ENCODE measurements at regions not wholly inside any gene's neighbourhood (a gene's known extent, or its start where the extent isn't known, plus 50 kb on each side); places are given as distances from the start of the nearest gene placed in this dataset.

DNA sequence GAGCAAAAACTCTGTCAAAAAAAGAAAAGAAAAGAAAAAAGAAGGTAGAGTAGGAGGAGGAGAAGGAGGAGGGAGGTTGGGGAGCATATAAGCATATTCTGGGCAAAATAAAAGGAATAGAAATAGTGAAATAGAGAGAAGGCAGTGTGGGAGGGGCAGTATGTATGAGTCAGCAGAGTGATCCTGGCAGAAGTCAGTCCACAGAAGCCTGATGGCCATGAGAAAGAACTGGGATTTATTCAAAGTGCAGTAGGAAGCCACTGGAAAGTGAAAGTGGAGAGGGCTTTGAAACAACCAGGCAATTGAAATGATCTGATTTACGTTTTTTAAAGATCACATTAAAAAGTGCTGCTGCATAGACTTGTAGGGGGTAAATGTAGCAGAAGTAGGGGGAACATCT is 368.6 kb upstream of the USP15 start:
- TF ChIP-seq REST (tag by site-specific recombination; IDR thresholded peaks at IDR 0.05) (no peak), ZNF423 (tag by site-specific recombination; IDR thresholded peaks at IDR 0.05) (no peak), ZNF555 (tag by site-specific recombination; conservative IDR thresholded peaks at IDR 0.05) (no peak), ZNF791 (tag by site-specific recombination; IDR thresholded peaks at IDR 0.05) (no peak), KLF7 (tag by site-specific recombination; IDR thresholded peaks at IDR 0.05; ENCODE audit: borderline replicate concordance) (no peak), ZBTB11 (tag by site-specific recombination; conservative IDR thresholded peaks at IDR 0.05; ENCODE audit: low read depth) (no peak), ZBTB21 (tag by site-specific recombination; IDR thresholded peaks at IDR 0.05) (no peak), EGR2 (tag by site-specific recombination; IDR thresholded peaks at IDR 0.05; ENCODE audit: low read depth) (no peak)
- TF ChIP-seq, protein P1, sequence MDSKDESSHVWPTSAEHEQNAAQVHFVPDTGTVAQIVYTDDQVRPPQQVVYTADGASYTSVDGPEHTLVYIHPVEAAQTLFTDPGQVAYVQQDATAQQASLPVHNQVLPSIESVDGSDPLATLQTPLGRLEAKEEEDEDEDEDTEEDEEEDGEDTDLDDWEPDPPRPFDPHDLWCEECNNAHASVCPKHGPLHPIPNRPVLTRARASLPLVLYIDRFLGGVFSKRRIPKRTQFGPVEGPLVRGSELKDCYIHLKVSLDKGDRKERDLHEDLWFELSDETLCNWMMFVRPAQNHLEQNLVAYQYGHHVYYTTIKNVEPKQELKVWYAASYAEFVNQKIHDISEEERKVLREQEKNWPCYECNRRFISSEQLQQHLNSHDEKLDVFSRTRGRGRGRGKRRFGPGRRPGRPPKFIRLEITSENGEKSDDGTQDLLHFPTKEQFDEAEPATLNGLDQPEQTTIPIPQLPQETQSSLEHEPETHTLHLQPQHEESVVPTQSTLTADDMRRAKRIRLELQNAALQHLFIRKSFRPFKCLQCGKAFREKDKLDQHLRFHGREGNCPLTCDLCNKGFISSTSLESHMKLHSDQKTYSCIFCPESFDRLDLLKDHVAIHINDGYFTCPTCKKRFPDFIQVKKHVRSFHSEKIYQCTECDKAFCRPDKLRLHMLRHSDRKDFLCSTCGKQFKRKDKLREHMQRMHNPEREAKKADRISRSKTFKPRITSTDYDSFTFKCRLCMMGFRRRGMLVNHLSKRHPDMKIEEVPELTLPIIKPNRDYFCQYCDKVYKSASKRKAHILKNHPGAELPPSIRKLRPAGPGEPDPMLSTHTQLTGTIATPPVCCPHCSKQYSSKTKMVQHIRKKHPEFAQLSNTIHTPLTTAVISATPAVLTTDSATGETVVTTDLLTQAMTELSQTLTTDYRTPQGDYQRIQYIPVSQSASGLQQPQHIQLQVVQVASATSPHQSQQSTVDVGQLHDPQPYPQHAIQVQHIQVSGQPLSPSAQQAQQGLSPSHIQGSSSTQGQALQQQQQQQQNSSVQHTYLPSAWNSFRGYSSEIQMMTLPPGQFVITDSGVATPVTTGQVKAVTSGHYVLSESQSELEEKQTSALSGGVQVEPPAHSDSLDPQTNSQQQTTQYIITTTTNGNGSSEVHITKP (tag by site-specific recombination; IDR thresholded peaks at IDR 0.05), result no peak
- Histone ChIP-seq H3K4me3 (ENCODE audit: low read depth, low read length) (no peak overlapping the region), H3K4me1 (ENCODE audit: control insufficient read depth, insufficient read depth, low read length) (no peaks in the 10 kb centered on the region), H3K27ac (ENCODE audit: extremely low read depth, low read depth, low read length) (no peak overlapping the region), H3K36me3 (ENCODE audit: control insufficient read depth in 2 of 2, insufficient read depth in 1 of 2, low read length in 2 of 2) (no peaks in the 10 kb centered on the region), H3K9me3 (ENCODE audit: control insufficient read depth, insufficient read depth, low read depth, low read length) (no peaks in the 10 kb centered on the region)
- ChIA-PET CTCF (no interaction called here), POLR2A (no interaction called here)

- no peak for TF ChIP-seq ZNF660 (tag by site-specific recombination; IDR thresholded peaks at IDR 0.05)
- TF ChIP-seq ZNF133 (tag by site-specific recombination; IDR thresholded peaks at IDR 0.05), result no peak
- H3K9me3 ChIP-seq (ENCODE audit: control insufficient read depth, insufficient read depth, low read depth, low read length), result no peaks in the 10 kb centered on the region
- H3K27ac ChIP-seq (ENCODE audit: extremely low read depth, low read depth, low read length), result no peak overlapping the region
- POLR2A ChIA-PET, result no interaction called here
- CTCF ChIA-PET, result no interaction called here
- no peaks in the 10 kb centered on the region for H3K4me1 ChIP-seq (ENCODE audit: control insufficient read depth, insufficient read depth, low read length)
- H3K4me3 ChIP-seq (ENCODE audit: low read depth, low read length), result no peak overlapping the region
- no peaks in the 10 kb centered on the region for H3K36me3 ChIP-seq (ENCODE audit: control insufficient read depth in 2 of 2, insufficient read depth in 1 of 2, low read length in 2 of 2)
Observed at GRCh38 chr12:61894168-61894567, 366.0 kb upstream of the USP15 start.

- no peak for TF ChIP-seq GFI1B (tag by site-specific recombination; IDR thresholded peaks at IDR 0.05)
- Histone ChIP-seq H3K9me3 (ENCODE audit: control insufficient read depth, insufficient read depth, low read depth, low read length) (no peaks in the 10 kb centered on the region), H3K27ac (ENCODE audit: extremely low read depth, low read depth, low read length) (no peak overlapping the region), H3K4me3 (ENCODE audit: low read depth, low read length) (no peak overlapping the region), H3K4me1 (ENCODE audit: control insufficient read depth, insufficient read depth, low read length) (no peaks in the 10 kb centered on the region), H3K36me3 (ENCODE audit: control insufficient read depth in 2 of 2, insufficient read depth in 1 of 2, low read length in 2 of 2) (no peaks in the 10 kb centered on the region)
- POLR2A ChIA-PET, result no interaction called here
- CTCF ChIA-PET, result no interaction called here
Observed at GRCh38 chr12:61896436-61896835, 363.8 kb upstream of the USP15 start.

Data from HEK293 (cell line).